ENCODE measurements at regions not wholly inside any gene's neighbourhood (a gene's known extent, or its start where the extent isn't known, plus 50 kb on each side); places are given as distances from the start of the nearest gene placed in this dataset.

DNA sequence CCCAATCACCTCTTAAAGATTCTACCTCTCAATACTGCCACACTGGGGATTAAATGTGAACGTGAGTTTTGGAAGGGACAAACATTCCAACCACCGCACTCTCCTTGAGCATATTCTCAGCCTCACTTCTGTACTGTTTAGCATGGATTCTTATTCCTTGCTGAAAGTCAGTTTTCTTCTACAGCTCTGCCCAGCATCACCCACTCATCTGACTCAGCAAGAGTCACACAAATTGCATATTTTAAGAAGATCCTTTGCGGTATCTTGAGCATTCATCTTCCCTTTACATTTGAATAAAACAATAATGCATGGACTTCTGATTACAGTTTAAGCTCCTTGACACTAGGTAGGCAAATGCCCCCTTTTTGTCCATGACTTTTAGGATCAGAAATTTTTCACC is 251.6 kb upstream of the MKLN1 start:
- no peak overlapping the region for H3K4me3 Mint-ChIP-seq
- no peaks in the 10 kb centered on the region for H3K27me3 ChIP-seq (replicated peaks in 1 of 4; ENCODE audit: control extremely low read depth in 1 of 4, control insufficient read depth in 3 of 4, insufficient read depth in 4 of 4, low read length in 3 of 4)
- H3K4me1 ChIP-seq (ENCODE audit: control insufficient read depth in 2 of 2, insufficient read depth in 2 of 2, low read length in 2 of 2): peaks cover 18 to 20% of the 10 kb centered on the region in 2 donors
- H3K4me2 ChIP-seq (replicated peaks; ENCODE audit: low read depth, low read length, poor library complexity, severe bottlenecking): no peak overlapping the region
- no peak overlapping the region for H2AFZ ChIP-seq (ENCODE audit: insufficient read depth, low read depth, low read length, poor library complexity, severe bottlenecking)
- no peak overlapping the region for H3K9ac ChIP-seq (ENCODE audit: low read length)
- H3K4me3 ChIP-seq (ENCODE audit: control extremely low read depth in 1 of 5, extremely low read depth in 1 of 5, insufficient read depth in 1 of 5, low read depth in 2 of 5, low read length in 4 of 5): no peak overlapping the region
- ChIA-PET CTCF (no interaction called here), POLR2A (no interaction called here)
- H3K4me1 Mint-ChIP-seq: peaks cover 48% of the 10 kb centered on the region
- H3K27me3 Mint-ChIP-seq: no peaks in the 10 kb centered on the region
- H4K20me1 ChIP-seq (ENCODE audit: control insufficient read depth, insufficient read depth, low read length, poor library complexity, severe bottlenecking): peaks cover 90% of the 10 kb centered on the region
- no peak overlapping the region for H3K27ac ChIP-seq (ENCODE audit: low read length in 2 of 2)
- no peaks in the 10 kb centered on the region for H3K9me3 Mint-ChIP-seq (ENCODE audit: insufficient read depth)
- H3K79me2 ChIP-seq (ENCODE audit: control insufficient read depth, insufficient read depth, low read length): peaks cover 97% of the 10 kb centered on the region
- no peaks in the 10 kb centered on the region for H3K9me3 ChIP-seq (ENCODE audit: control extremely low read depth in 1 of 3, control insufficient read depth in 2 of 3, insufficient read depth in 1 of 3, low read length in 2 of 3)
- no peak for ATAC-seq (ENCODE audit: low read depth)
- no peak for DNase-seq
- H3K27ac Mint-ChIP-seq: no peak overlapping the region
- WGBS (ENCODE audit: insufficient coverage): 100% methylated on average over 2 of the region's 3 CpGs
- intact Hi-C loops (cut with micrococcal nuclease): loop anchor here (2.0 kb wide), 1 partner anchor 21 kb away; no protein-coding TSS in a partner anchor
- TF ChIP-seq EZH2 (IDR thresholded peaks at IDR 0.05; ENCODE audit: borderline replicate concordance, insufficient read depth, low read depth, low read length, poor library complexity, severe bottlenecking): no peak
- TF ChIP-seq, protein P1, sequence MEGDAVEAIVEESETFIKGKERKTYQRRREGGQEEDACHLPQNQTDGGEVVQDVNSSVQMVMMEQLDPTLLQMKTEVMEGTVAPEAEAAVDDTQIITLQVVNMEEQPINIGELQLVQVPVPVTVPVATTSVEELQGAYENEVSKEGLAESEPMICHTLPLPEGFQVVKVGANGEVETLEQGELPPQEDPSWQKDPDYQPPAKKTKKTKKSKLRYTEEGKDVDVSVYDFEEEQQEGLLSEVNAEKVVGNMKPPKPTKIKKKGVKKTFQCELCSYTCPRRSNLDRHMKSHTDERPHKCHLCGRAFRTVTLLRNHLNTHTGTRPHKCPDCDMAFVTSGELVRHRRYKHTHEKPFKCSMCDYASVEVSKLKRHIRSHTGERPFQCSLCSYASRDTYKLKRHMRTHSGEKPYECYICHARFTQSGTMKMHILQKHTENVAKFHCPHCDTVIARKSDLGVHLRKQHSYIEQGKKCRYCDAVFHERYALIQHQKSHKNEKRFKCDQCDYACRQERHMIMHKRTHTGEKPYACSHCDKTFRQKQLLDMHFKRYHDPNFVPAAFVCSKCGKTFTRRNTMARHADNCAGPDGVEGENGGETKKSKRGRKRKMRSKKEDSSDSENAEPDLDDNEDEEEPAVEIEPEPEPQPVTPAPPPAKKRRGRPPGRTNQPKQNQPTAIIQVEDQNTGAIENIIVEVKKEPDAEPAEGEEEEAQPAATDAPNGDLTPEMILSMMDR (IDR thresholded peaks at IDR 0.05): no peak
- peaks cover 9 to 41% of the 10 kb centered on the region in 2 experiments for H3K36me3 ChIP-seq (replicated peaks in 1 of 2; ENCODE audit: control extremely low read depth in 1 of 2, control insufficient read depth in 1 of 2, extremely low read depth in 1 of 2, insufficient read depth in 2 of 2, low read length in 1 of 2)

DNA sequence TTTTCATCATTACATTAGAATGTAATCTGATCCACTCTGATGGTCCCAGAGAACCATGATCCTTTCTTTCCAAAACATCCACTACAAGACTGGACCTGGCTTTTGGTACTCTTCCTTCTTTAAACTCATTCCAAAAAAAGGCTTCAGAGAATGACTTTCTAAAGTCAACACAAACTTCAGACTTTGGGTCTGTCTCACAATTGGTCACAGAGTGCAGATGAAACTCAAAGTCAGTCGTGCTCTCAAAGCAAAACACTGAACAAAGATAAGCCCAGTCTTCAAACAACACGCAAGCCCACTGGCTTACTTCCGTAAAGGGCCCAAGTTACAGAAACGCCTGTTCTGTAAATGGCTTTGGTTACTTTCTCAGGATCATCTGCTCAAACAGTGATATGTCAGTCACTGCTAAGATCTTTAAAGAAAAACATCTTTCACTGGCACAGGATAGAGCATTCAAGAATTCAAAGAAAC is 250.9 kb upstream of the MKLN1 start:
- ATAC-seq (ENCODE audit: low read depth) (no peak), DNase-seq (no peak)
- Mint-ChIP-seq H3K9me3 (ENCODE audit: insufficient read depth) (no peaks in the 10 kb centered on the region), H3K27me3 (no peaks in the 10 kb centered on the region), H3K27ac (no peak overlapping the region), H3K4me1 (peaks cover 47% of the 10 kb centered on the region), H3K4me3 (no peak overlapping the region)
- CTCF ChIA-PET: no interaction called here
- H3K27me3 ChIP-seq (replicated peaks in 1 of 4; ENCODE audit: control extremely low read depth in 1 of 4, control insufficient read depth in 3 of 4, insufficient read depth in 4 of 4, low read length in 3 of 4): no peaks in the 10 kb centered on the region
- no peak overlapping the region for H3K4me3 ChIP-seq (ENCODE audit: control extremely low read depth in 1 of 5, extremely low read depth in 1 of 5, insufficient read depth in 1 of 5, low read depth in 2 of 5, low read length in 4 of 5)
- peaks cover 9 to 41% of the 10 kb centered on the region in 2 experiments for H3K36me3 ChIP-seq (replicated peaks in 1 of 2; ENCODE audit: control extremely low read depth in 1 of 2, control insufficient read depth in 1 of 2, extremely low read depth in 1 of 2, insufficient read depth in 2 of 2, low read length in 1 of 2)
- H3K9me3 ChIP-seq (ENCODE audit: control extremely low read depth in 1 of 3, control insufficient read depth in 2 of 3, insufficient read depth in 1 of 3, low read length in 2 of 3): no peaks in the 10 kb centered on the region
- no peak overlapping the region for H3K4me2 ChIP-seq (replicated peaks; ENCODE audit: low read depth, low read length, poor library complexity, severe bottlenecking)
- no peak overlapping the region for H3K27ac ChIP-seq (ENCODE audit: low read length in 2 of 2)
- no peak overlapping the region for H2AFZ ChIP-seq (ENCODE audit: insufficient read depth, low read depth, low read length, poor library complexity, severe bottlenecking)
- peaks cover 90% of the 10 kb centered on the region for H4K20me1 ChIP-seq (ENCODE audit: control insufficient read depth, insufficient read depth, low read length, poor library complexity, severe bottlenecking)
- POLR2A ChIA-PET: no interaction called here
- peaks cover 98% of the 10 kb centered on the region for H3K79me2 ChIP-seq (ENCODE audit: control insufficient read depth, insufficient read depth, low read length)
- intact Hi-C loops (cut with micrococcal nuclease): loop anchor here (2.0 kb wide), 1 partner anchor 20 kb away; no protein-coding TSS in a partner anchor
- 94% methylated on average over 4 of the region's 4 CpGs for WGBS (ENCODE audit: insufficient coverage)
- H3K9ac ChIP-seq (ENCODE audit: low read length): no peak overlapping the region
- peaks cover 18 to 20% of the 10 kb centered on the region in 2 donors for H3K4me1 ChIP-seq (ENCODE audit: control insufficient read depth in 2 of 2, insufficient read depth in 2 of 2, low read length in 2 of 2)
- TF ChIP-seq, protein P1 (IDR thresholded peaks at IDR 0.05): no peak
- TF ChIP-seq EZH2 (IDR thresholded peaks at IDR 0.05; ENCODE audit: borderline replicate concordance, insufficient read depth, low read depth, low read length, poor library complexity, severe bottlenecking): no peak

Measured in B cell (primary cell).